ENCODE measurements at regions not wholly inside any gene's neighbourhood (a gene's known extent, or its start where the extent isn't known, plus 50 kb on each side); places are given as distances from the start of the nearest gene placed in this dataset.

GRCh38 chr6:43953794-43954310 lies 173.4 kb downstream of the MRPL14 start (continued):
- TF ChIP-seq ZC3H13 (CRISPR knock-in tag; IDR thresholded peaks at IDR 0.05) (no peak), HOXA7 (CRISPR knock-in tag; IDR thresholded peaks at IDR 0.05) (no peak), JUND (CRISPR knock-in tag; IDR thresholded peaks at IDR 0.05) (0 out of 2 replicates have a peak, but pooled peaks have one; percentile 48), CEBPB (IDR thresholded peaks at IDR 0.05; ENCODE audit: borderline replicate concordance, low read depth, low read length) (no peak), CTCF (CRISPR knock-in tag; IDR thresholded peaks at IDR 0.05) (peak; percentile 99), ETV6 (CRISPR knock-in tag; conservative IDR thresholded peaks at IDR 0.05) (no peak), DDIT3 (CRISPR knock-in tag; IDR thresholded peaks at IDR 0.05) (no peak), RXRB (CRISPR knock-in tag; IDR thresholded peaks at IDR 0.05; ENCODE audit: borderline replicate concordance) (peak; percentile 93), IRF2 (CRISPR knock-in tag; IDR thresholded peaks at IDR 0.05) (peak; percentile 40; the same call in 1 of the 2 replicates), MBNL3 (CRISPR knock-in tag; conservative IDR thresholded peaks at IDR 0.05) (no peak), BHLHE40 (IDR thresholded peaks at IDR 0.05; ENCODE audit: low read length) (peak; percentile 76), ZSCAN31 (CRISPR knock-in tag; IDR thresholded peaks at IDR 0.05; ENCODE audit: low read depth) (0 out of 2 replicates have a peak, but pooled peaks have one; percentile 12), ZNF281 (CRISPR knock-in tag; IDR thresholded peaks at IDR 0.05; ENCODE audit: borderline replicate concordance) (no peak), ZNF607 (CRISPR knock-in tag; IDR thresholded peaks at IDR 0.05; ENCODE audit: borderline replicate concordance) (peak; percentile 76), RNF2 (conservative IDR thresholded peaks at IDR 0.05; ENCODE audit: low read depth) (peak; percentile 76; the same call in 1 of the 2 replicates), ZNF430 (CRISPR knock-in tag; IDR thresholded peaks at IDR 0.05) (no peak; the same call in 1 of the 2 replicates), ZBTB14 (CRISPR knock-in tag; IDR thresholded peaks at IDR 0.05) (no peak), ELF3 (CRISPR knock-in tag; IDR thresholded peaks at IDR 0.05) (peak; percentile 44; the same call in 1 of the 2 replicates), PITX1 (CRISPR knock-in tag; IDR thresholded peaks at IDR 0.05) (peak; percentile 66), JARID2 (CRISPR knock-in tag; IDR thresholded peaks at IDR 0.05; ENCODE audit: insufficient replicate concordance) (peak; percentile 58), ZNF230 (CRISPR knock-in tag; IDR thresholded peaks at IDR 0.05) (0 out of 2 replicates have a peak, but pooled peaks have one; percentile 42), ZNF879 (CRISPR knock-in tag; IDR thresholded peaks at IDR 0.05) (no peak), HIVEP1 (CRISPR knock-in tag; IDR thresholded peaks at IDR 0.05) (peak; percentile 48), NFE2L2 (IDR thresholded peaks at IDR 0.05; ENCODE audit: low read length) (no peak)
